Activated naive CD4-positive, alpha-beta T cell treated with anti-CD3 and anti-CD28 coated beads, Interleukin-2, amount 50 U/mL, for 16 hours (primary cell): ENCODE measurements at regions not wholly inside any gene's neighbourhood (a gene's known extent, or its start where the extent isn't known, plus 50 kb on each side); places are given as distances from the start of the nearest gene placed in this dataset.

Experiments
- DNase-seq: peaks from one replicate; pipeline ENCODE4 v3.0.0-alpha.2; 2020

DNA sequence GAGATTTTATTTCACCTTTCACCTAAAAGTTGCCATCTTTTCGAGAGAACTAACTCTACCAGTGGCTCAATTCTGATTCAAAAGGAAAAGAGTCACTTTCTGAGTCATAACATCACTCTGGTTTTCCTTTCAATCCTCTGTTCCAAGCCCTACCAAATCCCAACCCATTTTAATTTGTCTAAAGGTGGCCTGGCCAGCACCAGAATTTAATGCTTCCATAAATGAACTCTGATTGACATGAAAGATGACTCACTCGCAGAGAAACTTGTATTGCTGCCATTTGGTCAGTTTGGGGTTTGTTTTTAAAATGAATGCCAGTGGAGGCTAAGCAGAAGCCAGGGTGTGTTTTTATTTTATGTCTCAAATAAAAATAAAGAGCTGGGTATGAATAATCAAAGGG lies 117.4 kb upstream of the SOX5 start:
- DNase-seq, result no peak

DNA sequence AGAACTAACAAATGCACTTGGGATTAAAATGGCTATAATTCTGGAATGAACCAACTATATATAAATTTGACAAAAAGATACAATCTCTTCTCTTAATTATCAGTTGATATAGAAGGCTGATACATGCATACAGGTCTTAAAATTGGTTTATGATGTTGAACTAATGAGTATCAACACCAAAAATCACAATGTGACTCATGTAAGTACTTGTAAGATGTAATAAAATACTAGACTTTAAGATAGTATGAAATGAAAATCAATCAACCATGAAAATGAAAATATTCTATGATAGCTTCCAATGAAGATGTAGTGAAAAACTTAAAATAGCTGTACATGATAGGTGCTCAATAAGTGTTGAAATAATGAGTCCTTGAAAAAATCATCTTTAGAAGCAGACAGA lies 116.6 kb upstream of the SOX5 start:
- no peak for DNase-seq

DNA sequence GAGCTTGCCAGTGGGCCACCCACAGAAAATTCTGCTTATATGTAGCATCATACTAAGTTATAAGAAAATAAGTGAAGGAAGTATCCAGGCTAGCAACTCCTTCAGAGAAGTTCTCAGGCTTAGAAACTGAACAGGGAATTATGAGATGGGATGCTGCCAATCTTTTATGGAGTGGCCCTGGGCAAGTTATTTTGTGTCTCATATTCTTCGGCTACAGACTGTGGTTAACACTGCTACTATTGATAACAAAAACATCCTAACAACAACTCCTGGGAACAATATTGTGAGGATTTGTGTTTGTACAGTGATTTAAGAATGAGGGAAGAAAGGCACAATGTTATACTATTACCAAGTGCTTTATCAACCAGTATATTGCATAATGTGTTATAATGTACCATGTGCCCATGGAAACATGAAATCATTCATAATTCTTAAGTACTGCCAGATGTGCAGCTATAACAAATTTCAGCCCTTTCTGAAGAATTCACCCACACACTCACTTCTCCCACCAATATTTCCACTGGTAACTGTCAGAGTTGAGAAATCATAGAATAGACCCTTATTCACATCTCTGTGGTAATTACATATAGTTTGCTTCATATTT lies 113.3 kb upstream of the SOX5 start:
- no peak for DNase-seq

- DNase-seq, result no peak
Measured at GRCh38 chr12:24060089-24060488, 110.6 kb upstream of the SOX5 start.

- no peak for DNase-seq
Measured at GRCh38 chr12:24057920-24058476, 108.5 kb upstream of the SOX5 start.

DNA sequence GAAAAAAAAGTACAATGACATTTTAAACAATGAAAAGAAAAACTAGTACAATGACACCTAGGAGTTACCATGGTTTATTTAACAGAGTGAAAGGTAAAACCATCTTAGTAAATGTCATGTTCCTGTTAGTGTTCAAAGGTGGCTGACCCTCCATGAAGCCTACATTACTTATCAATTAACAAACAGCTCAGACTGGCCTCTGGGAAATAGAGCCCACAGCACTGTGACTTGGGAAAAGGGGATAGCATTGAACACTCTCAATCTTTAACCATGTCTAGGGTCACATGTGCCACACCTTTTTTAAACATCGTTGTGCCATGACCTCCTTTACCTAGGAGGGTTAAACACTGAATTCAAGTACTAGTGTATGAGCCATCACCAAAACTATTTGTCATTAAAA lies 106.3 kb upstream of the SOX5 start:
- no peak for DNase-seq

DNA sequence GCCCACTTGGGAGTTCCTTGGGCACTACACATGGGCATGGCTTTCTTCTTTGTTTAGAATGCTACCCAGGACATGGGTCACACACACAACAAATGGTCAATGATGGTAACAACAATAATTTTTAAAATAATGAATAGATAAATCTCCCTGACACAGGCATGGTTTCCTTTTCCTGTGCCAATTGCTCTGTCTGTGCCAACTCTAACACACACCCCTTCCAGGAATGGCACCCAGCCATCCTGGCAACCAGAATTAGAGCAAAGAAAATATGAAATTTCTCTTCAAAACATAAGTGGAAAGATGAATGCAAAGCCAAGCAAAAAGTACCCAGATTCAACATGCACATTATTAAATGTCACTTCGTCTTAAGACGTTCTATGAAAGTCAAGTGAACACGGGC lies 104.9 kb upstream of the SOX5 start:
- DNase-seq, result no peak

- DNase-seq, result no peak
Measured at GRCh38 chr12:24049728-24050127, 100.3 kb upstream of the SOX5 start.

GRCh38 chr12:24049101-24049500 lies 99.6 kb upstream of the SOX5 start:
- DNase-seq, result no peak

- no peak for DNase-seq
Measured at GRCh38 chr12:24048446-24048845, 99.0 kb upstream of the SOX5 start.

DNA sequence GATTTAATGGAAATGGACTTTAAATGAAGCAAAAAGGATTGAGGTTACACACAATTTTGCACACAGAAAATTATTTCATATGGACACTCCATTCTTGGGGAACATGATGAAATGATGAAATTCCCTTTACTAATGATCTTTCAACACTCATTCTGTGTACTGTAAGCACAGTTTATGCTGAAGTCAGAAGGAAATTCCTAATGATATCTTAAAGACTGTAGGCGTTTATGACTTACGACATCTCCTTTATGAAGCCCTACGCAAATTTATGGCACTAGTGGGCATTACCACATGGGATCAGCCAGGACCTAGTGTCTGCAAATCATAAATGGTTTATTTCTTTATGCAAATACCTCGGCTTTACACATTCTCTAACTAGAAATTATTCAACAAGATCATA lies 97.9 kb upstream of the SOX5 start:
- no peak for DNase-seq

DNA sequence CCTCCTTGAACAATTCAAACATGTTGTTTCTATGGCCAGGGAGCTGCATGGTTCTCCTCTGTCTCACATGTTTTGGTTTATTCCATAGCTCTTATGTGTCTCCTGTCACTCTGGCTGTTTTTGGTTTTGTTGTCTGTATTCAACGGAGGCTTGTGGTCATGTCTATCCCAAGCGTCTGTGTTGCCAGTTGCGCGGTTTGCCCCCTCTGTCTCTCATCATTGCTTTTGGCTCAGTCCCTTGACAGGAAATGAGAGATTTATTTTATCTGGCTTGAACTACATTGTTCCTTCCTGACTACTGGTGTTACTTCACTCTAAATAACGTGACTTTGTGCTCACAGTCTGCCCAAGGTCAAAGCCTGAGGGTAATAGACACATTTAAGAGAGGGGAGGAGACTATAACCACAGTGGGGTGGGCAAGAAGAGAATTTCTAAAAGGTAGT lies 96.4 kb upstream of the SOX5 start:
- no peak for DNase-seq

DNA sequence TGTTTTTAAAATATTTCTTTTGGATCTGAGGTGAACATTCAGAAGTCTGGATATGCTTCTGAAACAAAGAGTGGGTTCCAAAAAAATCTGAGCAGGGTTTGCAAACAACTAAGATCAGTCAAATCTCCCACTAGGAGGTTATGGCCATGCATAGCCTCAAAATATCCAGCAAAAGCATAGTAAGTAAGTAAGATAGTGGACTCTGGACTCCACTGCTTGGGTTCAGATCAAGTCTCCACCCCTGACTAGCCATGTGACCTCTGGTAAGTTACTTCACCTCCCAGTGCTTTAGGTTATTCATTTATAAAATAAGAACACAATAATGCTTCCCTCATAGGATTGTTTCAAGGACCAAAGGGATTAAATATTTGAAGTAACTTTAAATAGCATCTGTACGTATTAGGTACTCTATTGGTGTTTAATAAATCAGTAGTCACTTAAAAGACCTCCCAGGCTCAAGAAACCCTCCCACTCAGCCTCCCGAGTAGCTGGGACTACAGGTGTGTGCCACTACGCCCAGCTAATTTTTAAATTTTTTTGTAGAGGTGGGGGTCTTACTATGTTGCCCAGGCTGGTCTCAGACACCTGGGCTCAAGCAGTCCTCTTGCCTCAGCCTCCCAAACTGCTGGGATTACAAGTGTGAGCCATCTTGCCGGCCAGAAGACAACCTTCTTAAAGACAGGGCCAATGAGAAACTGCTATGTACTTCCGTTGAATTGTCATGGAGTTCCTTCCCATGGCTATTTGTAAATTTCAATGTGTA lies 95.7 kb upstream of the SOX5 start:
- no peak for DNase-seq

- DNase-seq, result no peak
Measured at GRCh38 chr12:24042651-24043050, 93.2 kb upstream of the SOX5 start.

- no peak for DNase-seq
Measured at GRCh38 chr12:24039113-24039525, 89.6 kb upstream of the SOX5 start.

- no peak for DNase-seq
Measured at GRCh38 chr12:24038211-24038997, 88.9 kb upstream of the SOX5 start.

DNA sequence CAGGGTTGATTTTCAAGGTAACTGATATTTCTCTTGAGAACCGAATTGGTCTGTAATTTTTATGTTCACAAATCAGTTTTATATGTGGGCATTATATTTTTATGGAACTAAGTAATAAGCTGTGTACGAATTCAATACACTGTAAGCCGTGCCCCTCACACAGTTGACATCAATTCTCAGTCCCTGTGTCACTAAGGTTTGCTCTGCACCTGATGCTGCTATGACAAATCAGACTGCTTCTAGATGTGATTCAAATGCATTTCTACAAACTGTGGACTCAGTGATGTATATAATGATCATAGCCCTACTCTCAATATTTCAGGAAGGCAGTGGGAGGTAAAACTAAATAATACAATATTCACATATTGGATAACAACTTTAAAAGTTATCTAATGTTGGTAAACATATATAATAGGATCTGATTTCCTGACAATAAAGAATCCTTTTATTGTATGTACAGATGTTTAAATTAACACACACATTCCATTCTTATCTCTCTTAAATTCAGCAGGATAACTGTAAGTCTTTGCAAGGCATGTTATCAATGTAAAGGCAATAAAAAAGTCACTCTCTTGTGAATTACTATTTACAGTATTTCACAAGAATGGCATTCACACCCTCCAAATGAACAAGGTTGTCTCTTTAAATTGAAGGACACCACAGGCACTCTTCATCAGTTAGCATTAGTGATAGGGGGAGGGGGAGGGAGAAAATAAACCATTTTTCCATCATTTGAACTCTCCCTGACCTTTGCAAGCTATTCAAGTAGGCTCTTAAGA lies 87.2 kb upstream of the SOX5 start:
- no peak for DNase-seq

DNA sequence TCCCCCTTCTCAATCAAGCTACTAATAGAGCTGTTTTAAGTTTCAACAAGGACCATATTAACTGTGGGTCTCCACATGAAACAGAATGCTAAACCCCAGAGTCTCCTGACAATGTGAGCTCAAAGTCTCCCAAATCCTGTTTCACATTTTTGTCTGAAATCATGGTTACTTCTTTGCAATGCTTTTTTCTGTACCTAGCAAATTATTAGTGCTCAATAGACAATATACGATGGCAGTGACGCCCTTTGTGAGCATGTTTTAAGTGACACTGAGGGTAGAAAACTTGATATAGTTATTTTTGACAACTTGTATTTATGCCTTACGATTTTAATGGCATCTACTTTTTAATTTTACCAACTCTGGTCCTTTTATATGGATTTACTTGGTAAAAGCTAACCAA lies 85.4 kb upstream of the SOX5 start:
- DNase-seq, result no peak

DNA sequence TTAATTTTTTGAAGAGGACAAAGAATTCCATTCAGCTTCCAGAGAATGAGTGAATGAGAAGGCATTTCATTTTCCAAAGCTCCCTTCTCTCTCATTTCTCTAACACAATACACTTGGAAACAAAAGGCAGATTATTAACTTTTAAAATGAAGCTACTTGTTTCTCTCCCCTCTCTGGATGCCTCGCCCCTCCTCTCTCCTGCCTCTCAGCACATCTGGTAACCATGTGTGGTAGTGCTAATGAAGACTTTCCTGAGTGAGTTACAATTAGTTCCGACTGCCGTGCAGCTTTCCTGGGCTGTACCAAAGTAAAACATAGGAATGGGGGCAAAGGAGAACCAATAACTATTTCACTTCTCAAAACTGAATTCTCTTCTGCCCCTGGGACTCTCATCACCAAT lies 84.7 kb upstream of the SOX5 start:
- DNase-seq, result no peak

- no peak for DNase-seq
Measured at GRCh38 chr12:24027352-24027751, 77.9 kb upstream of the SOX5 start.

- DNase-seq, result no peak
Measured at GRCh38 chr12:24025153-24025798, 75.8 kb upstream of the SOX5 start.

DNA sequence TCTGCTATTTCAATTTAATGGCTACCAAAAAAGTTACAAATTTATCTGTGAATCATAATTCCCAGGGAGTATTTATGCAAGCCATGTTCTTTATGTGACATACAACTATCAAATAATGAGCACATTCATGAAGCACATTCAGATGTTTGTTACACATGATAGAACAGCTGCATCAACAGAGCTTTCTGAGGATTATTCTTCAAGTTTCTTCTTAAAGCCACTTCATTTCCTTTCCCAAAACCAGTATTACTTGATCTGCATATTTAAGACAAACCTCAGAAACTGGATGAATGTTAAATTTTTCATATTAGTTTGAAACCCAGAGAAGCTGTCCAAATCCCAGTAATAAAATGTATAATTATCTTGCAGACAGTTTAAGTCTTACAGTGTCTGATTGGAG lies 73.6 kb upstream of the SOX5 start:
- DNase-seq, result no peak

DNA sequence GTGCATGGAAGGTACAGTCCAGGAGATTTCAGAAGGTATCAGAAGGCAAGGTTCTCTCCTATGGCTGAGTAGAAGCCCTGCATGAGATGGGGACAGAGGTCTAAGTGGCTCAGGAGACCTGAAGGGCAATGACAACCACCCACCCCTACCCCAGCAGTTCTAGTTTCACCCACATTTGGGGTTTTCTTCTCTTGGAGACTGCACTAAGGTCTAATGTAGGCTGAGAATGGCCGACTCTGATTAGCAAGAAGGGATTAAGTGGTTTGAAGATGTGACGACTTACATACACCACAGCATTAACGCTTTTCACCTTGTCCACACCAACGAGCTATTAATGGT lies 71.7 kb upstream of the SOX5 start:
- no peak for DNase-seq
